Globus pallidus (tissue), 1 donor: ENCODE measurements at regions not wholly inside any gene's neighbourhood (a gene's known extent, or its start where the extent isn't known, plus 50 kb on each side); places are given as distances from the start of the nearest gene placed in this dataset.
"Not testable (repeated sequence)": the region's sequence is repeated elsewhere in the genome, so short reads cannot be mapped to it uniquely, and the experiment has no call there.

Experiments used
- DNase-seq: peaks from one replicate; pipeline ENCODE4 v3.0.0-alpha.2; 2015; ENCODE audit warnings: low spot score

DNA sequence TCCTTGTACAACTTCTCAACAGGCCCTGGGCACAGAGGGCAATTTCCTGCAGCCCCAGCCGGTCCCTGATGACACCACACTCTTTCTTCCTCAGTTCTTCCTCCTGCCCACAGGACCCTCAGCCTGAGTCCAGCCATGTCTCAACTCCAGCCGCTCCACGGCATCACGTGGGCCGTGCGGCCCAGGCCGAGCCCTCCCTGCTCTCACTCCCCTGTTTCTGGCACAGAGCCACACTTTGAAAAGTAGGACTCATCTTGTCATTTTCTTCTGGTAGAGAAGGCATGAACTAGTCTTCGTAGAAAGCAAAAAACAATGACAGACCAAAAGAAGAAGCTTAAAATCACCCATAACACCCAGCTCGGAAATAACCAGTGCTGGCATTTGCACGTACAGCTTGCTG lies 404.7 kb upstream of the IRX1 start:
- no peak for DNase-seq

DNA sequence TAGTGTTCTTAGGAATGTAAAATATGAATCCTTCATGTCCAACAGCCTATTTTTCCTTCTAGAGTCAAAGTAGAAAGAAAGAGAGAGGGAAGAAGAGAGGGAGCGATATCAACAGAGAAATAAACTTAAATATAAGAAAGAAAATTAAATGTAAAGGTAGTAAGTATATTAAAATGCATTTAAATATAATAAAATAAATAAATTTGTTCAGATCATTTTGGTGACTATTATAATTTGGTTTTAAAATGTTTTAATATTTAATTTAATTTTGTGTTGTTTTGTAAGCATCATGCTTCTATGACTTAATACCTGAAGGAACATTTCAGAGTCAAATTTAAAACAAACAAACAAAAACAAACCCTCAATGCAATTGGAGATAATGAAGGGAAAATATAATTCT lies 405.2 kb upstream of the IRX1 start:
- no peak for DNase-seq

DNA sequence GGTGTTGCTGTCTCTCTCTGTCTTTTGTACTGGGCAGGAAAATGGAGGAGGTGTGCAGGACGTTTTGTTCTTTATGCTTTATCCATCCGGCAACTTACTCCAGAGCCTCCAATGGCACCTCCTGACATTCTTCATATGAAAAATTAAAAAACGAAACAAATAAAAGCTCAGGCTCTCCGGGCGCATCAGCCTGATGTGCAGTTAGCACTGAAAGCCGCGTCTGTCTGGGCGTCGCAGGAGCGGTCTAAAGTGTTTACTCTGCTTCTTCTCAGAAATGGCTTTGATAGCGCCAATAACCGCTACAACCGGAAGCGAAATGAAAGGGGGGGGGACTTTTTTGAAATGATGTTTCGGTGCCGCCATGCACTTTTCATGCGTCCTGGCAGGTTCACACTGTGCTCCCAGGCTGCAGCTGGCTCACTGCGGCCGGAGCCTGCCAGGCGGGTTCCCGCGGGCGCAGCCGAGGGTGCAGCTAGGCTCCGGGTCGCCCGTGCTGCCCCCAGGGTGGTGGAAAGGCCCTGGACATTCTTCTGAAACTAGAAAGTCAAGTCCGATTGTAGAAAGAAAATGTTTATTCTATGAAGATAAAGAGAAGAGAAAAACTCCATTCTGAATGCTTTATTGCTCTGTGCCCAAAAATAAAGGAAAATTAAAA lies 407.7 kb upstream of the IRX1 start:
- no peak for DNase-seq

DNA sequence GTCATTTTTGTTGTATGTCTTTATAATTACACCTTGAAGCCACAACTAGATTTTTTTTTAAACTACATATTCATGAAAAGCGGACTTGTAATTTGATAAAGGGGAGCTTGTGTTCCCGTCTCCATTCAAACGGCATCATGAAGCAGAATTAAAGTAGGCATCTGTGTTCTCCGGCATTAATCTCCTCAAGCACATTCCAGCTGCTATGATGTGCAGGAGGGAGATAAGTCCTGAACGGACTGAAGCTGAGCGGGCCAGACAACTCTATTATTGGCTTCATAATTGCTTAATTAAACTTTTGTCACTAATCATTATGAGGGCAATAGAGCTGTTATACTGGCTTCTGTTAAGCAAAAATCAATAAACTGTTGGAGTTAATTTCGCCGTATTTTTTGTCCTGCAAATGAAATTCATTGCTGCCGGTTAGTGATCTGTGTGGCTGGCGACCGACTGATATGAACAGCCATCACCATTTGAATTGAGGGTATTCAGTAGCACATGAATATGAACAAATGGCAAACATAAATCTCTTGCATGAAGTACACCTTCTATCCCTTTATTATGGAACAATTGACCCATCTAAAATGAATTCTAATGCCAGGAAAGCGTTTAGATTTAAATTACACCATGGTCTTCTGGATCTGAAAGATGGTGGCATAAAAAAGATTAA lies 408.8 kb upstream of the IRX1 start:
- DNase-seq, result peak; percentile 20

- no peak for DNase-seq
Measured at GRCh38 chr5:3186156-3186555, 409.5 kb upstream of the IRX1 start.

DNA sequence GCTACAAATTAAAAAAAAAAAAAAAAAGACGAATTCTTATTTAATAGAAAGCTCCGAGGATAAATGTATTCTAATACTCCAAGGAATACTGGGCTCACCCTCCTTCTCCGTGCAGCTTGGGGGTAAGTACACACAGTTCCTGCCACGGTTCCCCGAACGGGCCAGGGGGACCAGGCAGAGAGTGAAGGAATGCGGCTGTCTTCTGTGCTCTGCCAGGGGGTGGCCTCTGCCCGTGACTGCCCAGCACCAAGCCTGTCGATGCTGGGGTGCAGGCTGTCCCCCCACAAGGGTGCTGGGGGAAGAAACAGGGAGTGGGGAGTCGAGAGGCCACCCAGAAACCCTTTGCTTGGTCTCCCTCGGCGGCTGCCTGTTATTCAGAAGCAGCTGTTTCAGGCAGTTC lies 410.1 kb upstream of the IRX1 start:
- no peak for DNase-seq

GRCh38 chr5:3182133-3182876 lies 413.3 kb upstream of the IRX1 start:
- DNase-seq, result no peak

GRCh38 chr5:3181671-3182070 lies 414.0 kb upstream of the IRX1 start:
- DNase-seq, result no peak

GRCh38 chr5:3180636-3181035 lies 415.0 kb upstream of the IRX1 start:
- DNase-seq, result no peak

DNA sequence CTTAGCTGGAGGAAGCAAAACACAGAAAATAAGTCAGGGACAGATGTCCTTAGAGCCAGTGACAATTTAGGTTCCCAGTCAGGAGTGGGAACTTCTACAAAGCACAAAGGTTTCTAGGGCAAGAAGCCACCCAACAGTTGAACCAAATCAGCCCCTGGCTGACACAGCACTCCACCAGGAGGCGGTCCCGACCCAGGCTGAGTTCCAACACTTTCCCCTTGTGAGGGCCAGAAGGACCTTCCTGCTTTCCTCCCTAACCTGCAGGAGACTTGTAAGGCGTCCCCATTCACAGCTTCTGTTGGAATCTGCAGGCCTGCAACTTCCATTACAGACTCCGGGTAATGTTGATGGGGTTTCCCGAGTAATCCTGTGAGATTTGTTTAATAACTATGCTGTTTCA lies 416.4 kb upstream of the IRX1 start:
- no peak for DNase-seq

- DNase-seq, result no peak
Measured at GRCh38 chr5:3177338-3177737, 418.3 kb upstream of the IRX1 start.

DNA sequence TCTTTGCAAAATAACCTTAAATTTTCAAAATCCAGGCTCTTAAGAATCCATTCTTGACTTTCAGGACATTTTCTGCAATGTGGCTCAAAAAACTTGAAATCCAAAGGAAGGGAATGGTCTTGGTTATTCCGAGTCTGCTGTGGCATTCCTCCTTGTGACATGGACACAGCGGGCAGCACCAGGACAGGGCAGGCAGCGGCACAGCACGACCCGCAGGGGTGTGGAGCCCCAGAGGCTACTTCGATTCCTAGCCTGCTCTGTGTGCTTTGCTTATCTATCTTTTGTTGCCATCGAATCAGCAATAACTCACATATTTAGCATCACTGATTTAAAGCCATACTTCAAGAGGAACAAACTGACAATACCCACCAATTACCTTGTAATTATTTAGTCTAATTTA lies 420.2 kb upstream of the IRX1 start:
- no peak for DNase-seq

GRCh38 chr5:3167473-3167872 lies 416.0 kb upstream of the IRX2 start:
- no peak for DNase-seq

- DNase-seq, result no peak
Measured at GRCh38 chr5:3163626-3164025, 412.1 kb upstream of the IRX2 start.

DNA sequence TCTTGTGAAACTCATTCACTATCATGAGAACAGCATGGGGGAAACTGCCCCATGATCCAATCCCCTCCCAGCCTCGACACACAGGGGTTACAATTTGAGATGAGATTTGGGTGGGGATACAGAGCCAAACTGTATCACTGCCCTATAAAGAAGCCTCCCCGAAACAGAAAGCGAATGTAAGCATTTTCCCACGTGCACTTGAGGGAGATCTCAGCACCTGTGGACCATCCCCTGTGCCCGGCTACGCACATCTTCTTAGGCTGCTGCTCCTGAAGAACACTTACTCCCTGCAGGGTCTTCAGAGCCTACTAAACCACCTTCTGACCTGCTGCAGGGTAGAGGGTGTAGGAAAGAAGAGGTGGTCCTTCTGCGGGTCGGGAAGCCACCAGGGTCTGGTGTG lies 410.2 kb upstream of the IRX2 start:
- no peak for DNase-seq

- DNase-seq, result no peak
Measured at GRCh38 chr5:3157214-3157613, 405.7 kb upstream of the IRX2 start.

DNA sequence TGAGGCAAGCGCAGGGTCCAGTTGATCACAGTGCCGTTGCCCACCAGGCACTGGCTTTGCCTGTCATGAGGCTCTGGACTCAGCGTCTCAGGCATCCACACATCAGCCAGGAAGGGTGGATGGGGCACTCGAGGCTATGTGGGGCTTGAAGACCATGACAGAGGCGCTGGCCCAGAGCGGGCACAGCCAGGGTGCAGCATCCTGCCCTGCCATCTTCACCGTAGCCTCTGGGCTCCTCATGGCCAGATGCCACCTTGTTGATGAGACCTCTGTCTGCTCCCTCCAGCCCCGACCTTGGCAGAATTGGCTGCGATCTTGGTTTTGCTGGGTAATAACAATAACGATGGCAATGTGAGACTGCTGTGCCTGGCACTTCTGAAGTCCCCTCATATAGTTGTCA lies 404.2 kb upstream of the IRX2 start:
- DNase-seq, result no peak

DNA sequence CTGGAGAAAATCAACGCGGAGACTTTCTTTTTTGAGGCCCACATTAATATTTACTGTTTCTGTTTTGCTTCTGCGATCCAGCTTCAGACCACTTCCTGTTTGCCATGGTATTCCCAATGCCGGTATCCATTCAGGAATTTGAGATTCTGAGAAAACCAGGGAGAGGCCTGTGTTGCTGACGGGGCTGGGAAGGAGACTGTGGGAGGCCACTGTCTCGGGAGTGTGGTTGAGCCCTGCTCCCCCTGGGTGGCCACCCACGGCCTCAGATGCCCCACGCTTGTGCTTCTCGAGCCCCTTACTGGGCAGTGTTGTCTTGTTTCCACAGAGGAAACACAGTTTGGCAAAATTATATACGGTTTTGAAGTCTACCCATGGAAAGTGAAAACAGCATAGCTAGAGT lies 403.6 kb upstream of the IRX2 start:
- no peak for DNase-seq

GRCh38 chr5:3153906-3154305 lies 402.4 kb upstream of the IRX2 start:
- DNase-seq, result no peak

GRCh38 chr5:3153226-3153858 lies 401.9 kb upstream of the IRX2 start:
- DNase-seq, result no peak

GRCh38 chr5:3149899-3150298 lies 398.4 kb upstream of the IRX2 start:
- no peak for DNase-seq

DNA sequence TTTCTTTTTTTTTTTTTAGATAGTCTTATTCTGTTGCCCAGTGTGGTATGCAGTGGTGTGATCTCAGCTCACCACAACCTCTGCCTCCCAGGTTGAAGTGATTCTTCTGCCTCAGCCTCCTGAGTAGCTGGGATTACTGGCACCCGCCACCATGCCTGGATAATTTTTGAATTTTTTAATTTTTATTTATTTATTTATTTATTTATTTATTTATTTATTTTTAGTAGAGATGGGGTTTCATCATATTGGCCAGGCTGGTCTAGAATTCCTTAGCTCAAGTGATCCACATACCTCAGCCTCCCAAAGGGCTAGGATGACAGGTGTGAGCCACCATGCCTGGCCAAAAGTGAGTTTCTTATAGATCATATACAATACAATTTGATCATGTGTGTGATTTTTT lies 395.9 kb upstream of the IRX2 start:
- DNase-seq, result not testable (repeated sequence)

DNA sequence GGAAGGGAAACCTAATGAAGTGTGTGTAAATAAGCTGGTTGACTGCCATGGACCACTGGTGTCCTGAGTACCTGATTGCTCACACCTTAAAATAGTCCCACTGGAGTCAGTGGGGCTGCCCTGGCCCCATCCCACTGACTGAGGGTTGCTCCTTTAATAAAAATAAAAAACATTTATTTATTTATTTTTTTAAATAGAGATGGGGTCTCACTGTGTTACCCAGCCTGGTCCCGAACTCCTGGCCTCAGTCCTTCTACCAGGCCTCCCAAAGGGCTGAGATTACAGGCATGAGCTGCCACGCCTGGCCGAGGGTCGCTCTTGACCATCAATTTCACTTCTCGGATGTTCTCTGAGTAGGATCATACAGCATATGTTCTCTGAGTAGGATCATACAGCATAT lies 394.2 kb upstream of the IRX2 start:
- DNase-seq, result no peak
